HG02678 (cell line): ENCODE measurements at regions not wholly inside any gene's neighbourhood (a gene's known extent, or its start where the extent isn't known, plus 50 kb on each side); places are given as distances from the start of the nearest gene placed in this dataset.
A peak's percentile ranks its signal among the peaks of the same experiment; 100 is the strongest.
"Not testable (repeated sequence)": the region's sequence is repeated elsewhere in the genome, so short reads cannot be mapped to it uniquely, and the experiment has no call there.

Experiments used
- ATAC-seq: cut with Tn5 transposase; IDR thresholded peaks from one replicate; pipeline ENCODE4 v1.9.1; 2021; ENCODE audit warnings: mild to moderate bottlenecking, moderate library complexity; ENCODE audit not compliant: unreplicated experiment

DNA sequence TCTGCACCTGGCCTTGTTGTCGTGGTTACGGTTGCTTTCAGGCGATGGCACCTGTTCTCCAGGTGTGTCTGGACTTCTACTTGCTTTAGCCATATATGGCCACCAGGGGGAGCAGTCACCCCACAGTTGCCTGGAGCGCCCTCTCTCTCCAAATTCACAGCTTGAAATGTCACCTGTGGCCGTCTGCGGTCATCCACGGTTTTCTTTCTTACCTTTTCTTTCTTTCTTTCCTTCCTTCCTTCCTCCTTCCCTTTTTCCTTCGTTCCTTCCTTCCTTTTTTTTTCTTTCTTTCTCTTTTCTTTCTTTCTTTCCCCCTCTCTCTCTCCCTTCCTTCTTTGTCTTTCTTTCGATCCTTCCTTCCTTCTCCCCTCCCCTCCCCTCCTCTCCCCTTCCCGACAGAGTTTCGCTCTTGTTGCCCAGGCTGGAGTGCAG is 150.5 kb upstream of the VKORC1L1 start:
- ATAC-seq, result peak; percentile 76

DNA sequence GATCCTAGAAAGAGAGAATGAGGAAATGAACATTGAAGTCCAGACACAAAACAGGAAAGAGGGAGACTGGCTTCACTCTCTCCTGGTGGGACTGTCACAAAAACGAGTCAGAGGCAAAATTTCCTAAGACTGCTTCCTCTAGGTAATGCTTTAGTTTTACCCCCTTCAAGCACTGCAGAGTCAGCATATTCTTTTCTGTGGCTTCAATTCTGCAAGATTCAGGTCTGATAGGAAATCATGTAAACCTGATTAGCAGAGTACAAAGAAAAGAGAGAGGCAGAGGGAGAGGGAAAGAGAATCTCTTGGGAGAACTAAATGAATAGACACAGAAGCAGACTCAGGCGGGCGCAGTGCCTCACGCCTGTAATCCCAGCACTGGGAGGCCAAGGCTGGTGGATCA is 145.7 kb upstream of the VKORC1L1 start:
- ATAC-seq, result not testable (repeated sequence)

DNA sequence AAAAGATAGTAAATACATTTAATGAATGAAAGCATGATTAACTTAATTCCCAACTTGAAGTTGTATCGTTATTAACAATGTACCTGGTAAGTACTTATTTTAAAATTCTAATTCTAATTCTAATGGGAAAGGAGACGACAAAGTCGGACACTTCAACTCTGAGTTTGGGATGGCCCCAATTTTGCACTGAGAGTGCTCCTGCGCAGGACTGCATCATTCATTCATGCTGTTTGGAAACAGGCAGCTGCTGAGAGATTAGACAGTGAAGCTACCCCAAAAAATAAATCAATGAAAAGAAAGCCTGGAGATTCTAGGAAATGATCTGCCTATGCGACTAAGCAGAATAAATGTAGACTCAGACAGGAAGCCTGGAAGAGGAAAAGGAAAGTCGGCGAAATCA is 141.7 kb upstream of the VKORC1L1 start:
- no peak for ATAC-seq

DNA sequence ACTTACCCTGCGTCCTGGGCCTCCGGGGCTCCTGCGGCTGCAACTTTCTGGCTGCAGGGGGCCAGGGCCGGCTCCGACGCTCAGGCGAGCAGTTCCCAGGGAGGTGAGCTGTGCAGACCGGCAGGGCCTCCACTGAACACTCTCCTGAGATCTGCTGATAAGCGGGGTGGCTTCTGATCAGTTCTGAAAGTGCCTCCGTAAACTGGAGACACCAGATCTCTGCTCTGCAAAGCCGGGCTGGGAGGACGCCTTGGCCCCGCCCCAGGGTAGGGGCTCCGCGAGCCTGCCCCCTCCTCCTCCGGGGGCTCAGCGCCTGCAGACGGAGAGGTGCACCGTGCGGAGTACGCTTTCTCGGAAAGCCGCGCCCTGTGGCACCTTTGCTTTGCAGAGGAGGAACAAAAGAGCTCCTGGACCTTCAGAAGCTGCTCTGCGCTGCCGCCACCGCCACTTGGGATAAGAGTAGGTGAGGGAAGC is 141.3 kb upstream of the VKORC1L1 start:
- ATAC-seq, result peak; percentile 75

DNA sequence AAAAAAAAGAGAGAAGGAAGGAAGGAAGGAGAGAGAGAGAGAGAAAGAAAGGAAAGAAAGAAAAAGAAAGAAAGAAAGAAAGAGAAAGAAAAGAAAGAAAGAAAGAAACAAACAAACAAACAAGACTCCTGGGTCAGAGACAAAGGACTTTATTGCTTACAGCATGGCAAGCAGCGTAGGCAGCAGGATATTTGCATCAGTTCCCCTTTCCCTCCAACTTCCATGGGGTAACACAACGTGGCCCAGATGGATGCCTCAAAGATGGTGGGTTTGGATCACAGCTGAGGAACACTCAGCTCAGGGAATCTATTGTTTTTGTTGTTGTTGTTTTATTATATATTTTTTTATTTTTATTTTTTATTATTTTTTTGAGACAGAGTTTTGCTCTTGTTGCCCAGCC is 128.5 kb upstream of the VKORC1L1 start:
- ATAC-seq, result no peak

DNA sequence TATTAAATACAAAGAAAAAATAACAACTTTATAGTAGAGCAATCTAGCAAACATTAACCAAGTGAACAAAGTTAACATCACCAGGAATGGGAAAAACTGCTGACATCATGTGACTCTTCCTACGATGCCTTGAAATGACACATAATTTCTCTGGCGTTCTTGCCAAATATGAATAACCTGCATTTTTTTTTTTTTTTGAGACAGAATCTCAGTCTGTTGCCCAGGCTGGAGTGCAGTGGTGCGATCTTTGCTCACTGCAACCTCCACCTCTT is 126.5 kb upstream of the VKORC1L1 start:
- ATAC-seq, result no peak

DNA sequence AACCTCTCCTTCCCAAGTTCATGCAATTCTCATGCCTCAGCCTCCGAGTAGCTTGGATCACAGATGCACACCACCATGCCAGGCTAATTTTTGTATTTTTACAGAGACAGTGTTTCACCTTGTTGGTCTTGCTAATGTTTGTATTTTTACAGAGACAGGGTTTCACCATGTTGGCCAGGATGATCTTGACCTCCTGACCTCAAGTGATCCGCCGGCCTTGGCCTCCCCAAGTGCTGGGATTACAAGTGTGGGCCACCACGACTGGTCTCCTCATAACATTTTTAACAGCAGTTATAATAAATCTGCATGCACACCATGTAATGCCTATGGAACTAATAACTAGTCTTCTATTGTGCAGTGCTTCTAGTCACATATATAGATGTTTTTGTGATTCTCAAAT is 123.8 kb upstream of the VKORC1L1 start:
- no peak for ATAC-seq

DNA sequence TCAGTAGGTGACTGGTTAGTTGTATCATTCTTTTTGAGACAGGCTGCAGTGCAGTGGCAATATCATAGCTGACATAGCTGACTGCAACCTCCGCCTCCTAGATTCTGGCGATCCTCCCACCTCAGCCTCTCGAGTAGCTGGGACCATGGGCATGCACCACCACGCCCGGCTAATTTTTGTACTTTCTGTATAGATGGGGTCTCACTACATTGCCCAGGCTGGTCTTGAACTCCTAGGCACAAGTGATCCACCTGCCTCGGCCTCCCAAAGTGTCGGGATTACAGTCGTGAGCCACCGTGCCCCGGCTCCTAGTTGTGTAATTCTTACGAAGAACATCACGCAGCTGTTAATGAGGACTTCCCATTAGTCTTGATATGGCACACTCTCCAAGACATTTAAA is 123.4 kb upstream of the VKORC1L1 start:
- ATAC-seq, result no peak

DNA sequence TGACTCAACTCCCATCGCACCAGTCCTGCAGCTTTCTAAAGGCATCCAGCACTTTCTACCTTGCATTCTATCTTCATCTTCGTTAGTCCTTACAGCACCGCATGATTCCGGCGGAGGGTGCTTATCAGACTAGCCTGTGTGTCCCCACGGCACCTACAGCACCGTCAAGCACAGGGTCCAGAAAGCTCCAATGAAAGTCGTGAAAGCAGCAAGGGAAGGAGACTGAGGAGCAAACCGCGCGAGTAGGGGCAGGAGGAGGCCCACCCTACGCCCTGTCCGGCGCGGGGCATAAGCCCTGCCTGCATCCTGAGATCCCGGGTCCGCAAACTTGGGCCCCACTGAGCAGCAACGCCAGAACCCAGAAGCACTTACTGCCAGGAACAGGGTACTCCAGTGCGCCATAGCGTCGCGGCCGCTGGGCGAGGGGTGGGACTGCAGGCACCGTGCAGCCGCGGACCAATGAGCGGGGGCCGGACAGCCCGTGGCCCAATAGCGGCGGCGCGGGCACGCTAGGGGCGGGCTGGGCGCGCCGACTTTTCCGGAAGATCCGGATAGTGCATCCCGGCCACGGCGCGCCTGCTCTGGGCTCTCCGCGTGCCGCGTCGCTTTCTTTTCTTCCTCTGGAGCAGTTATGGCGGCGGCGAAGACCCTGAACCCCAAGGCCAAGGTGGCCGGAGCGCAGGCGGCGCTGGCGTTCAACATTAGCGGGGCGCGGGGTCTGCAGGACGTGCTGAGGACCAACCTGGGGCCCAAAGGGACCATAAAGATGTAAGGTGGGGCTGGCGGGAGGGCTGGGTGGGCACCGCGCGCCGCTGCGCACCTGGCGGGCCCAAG is 122.1 kb upstream of the VKORC1L1 start:
- ATAC-seq, result peak; percentile 99

DNA sequence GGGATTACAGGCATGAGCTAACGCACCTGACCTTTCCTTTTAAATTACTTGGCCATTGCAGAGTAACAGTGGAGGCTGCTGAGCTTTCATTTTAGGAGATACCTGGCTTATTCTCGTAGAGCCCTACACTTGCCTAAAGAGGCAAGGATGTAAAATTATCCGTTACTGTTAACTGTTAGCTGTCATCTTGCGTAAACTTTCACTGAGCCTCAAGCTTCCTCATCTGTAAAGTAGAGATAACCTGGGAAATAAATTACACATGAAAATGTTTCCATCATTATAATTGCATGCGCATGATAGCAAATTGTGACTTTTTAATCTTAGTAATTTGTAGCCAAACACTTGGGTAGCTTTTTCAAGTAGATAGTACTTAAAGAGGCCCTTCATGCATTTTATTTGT is 118.8 kb upstream of the VKORC1L1 start:
- not testable (repeated sequence) for ATAC-seq

DNA sequence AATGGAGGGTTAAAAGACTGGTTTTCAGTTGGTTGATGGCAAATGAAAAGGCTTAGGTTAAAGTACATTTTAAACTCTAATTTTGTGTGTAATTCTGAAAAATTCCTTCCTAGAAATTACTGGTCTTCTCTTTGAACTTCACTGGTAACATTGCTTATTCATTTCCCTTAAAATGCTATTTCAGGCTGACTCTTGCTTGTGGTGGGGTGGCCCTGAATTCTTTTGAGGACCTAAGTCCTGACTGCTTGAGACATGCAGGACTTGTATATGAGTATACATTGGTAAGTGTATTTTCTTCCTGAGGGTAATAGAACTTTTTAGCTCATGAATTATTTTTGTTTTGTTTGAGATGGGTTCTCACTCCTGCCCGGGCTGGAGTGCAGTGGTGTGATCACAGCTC is 113.9 kb upstream of the VKORC1L1 start:
- not testable (repeated sequence) for ATAC-seq

DNA sequence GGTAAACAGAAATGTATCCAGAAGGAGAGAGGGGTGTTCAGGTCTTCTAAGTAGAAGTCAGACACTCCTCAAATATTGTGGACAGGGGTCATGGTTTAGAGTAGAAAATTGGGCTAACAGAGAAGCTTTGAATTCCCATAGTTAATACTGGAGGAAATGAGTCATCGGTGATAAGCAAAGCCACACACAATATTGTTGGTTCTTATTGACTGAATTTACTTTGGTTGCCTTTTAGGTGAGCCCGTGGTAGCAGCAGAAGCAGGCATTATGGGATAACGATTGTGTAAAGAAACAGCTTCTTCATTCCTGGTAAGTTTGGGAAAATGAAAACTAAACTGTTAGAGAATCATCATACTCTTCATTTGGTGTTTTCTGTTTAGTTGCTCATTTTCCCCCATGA is 110.2 kb upstream of the VKORC1L1 start:
- not testable (repeated sequence) for ATAC-seq

DNA sequence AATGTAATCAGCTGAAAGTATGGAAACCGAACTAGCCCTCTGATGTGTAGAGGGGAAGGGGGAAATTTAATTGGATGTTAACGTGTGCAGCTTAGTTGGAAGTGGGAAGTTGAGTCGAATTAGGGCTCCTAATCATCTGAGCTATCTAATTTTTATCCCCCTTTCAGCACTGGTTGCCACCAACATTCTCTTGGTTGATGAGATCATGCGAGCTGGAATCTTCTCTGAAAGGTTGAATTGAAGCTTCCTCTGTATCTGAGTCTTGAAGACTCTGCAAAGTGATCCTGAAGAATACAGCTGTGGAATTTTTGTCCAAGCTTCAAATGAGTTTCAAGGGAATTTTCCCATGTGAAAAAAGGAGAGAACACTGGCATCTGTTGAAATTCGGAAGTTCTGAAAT is 109.8 kb upstream of the VKORC1L1 start:
- ATAC-seq, result not testable (repeated sequence)

DNA sequence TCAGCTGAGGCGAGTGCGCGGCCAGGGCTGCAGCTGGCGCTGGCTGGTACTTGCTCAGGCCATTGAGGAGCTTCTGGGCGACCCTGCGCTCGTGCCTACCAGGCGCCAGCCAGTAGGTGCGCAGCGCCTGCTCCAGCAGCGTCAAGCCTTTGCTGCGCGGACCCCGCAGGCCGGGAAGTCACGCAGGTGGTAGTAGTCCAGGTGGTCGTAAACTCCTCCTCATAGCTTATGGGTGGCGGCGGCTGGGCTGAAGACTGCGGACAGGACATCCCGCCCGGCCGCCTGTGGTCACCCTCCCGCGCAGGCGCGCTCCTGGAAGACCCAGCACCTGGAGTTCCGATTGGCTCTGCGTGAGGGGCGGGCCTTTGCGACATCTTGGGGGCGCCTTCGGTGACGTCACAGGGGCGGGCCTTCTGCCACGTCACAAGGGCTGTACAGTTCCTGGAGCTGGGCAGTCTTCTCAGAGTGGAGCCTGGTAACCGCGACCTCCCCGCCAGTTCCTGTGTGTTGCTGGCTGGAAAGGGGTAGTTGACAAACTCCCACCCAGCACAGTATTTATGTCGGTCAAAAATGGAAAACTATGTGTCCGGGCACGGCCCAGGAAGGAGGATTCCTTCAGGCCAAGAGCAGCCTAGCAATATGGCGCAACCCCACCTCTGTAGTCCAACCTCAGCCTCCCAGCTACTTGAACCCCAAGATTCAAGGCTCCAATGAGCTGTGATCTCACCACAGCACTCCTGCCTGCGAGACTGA is 102.2 kb upstream of the VKORC1L1 start:
- ATAC-seq, result peak; percentile 98

DNA sequence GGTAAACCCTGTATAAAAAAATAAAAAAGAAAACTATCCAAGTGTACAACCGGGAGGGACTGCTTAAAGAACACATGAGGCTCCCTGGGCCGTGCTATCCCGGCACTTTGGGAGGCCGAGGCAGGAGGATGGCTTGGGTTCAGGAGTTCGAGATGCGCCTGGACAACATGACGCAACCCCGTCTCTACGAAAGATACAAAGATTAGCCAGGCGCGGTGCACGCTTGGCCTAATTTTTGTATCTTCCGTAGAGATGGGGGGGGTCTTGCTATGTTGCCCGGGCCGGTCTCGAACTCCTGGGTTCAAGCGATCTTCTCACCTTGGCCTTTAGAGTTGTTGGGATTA is 101.7 kb upstream of the VKORC1L1 start:
- not testable (repeated sequence) for ATAC-seq

DNA sequence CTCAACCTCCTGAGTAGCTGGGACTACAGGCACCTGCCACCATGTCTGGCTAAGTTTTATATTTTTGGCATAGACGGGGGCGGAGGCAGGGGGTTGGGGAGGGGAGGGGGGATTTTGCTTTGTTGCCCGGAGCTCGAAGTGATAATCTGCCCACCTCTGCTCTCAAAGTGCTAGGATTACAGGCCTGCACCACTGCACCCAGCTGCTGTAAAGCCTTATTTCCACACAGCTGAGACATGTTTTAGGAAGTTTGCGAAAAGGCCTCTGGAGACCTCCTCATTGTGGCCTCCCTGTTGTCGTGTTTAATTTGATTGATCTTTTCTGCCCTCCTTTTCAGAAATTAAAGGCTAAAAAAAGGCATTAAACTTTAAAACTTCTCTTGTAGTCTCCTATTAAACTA is 96.2 kb upstream of the VKORC1L1 start:
- not testable (repeated sequence) for ATAC-seq

DNA sequence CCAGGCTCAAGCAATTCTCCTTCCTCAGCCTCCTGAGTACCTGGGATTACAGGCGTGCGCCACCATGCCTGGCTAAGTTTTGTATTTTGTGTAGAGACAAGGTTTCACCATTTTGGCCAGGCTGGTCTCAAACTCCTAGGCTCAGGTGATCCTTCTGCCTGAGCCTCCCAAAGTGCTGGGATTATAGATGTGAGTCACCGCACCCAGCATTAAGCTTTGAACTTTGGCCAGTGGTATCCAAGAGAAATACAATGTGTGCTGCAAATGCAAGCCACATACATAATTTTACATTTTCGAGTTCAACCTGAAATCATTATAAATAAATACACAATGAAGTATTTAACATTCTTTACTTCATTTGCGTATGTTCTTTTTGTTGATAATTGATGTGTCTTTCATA is 82.9 kb upstream of the VKORC1L1 start:
- not testable (repeated sequence) for ATAC-seq

DNA sequence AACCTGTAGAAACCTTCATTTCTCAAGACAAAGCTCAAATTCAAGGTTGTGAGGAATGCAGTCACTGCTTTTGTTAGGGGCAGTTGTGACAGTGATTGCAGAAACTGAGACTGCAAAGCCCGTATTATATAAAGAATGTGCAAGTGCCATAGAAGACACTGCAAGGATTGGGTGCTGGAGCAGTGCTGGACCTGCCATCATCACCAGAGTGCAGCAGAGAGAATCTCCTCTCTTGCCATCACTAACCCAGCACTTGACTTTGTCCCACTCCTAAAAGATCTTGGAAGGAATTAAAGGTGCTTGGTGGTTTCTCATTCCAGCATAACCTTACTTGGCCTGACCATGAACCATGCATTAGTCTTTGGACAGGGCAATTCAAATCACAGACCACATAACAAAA is 81.1 kb upstream of the VKORC1L1 start:
- ATAC-seq, result not testable (repeated sequence)

DNA sequence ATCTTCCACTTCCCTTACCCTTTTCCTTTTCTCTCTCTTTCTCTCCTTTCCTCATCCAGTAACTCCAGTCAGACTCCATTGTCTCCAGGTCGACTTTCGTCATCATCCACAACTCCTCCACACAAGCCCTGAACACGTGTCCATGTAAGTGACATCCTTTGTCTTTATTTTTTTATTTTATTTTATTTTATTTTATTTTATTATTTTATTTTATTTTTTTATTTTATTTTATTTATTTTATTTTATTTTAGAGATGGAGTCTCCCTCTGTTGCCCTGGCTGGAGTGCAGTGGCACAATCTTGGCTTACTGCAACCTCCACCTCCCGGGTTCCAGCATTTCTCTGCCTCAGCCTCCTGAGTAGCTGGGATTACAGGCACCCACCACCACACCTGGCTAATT is 80.1 kb upstream of the VKORC1L1 start:
- not testable (repeated sequence) for ATAC-seq

DNA sequence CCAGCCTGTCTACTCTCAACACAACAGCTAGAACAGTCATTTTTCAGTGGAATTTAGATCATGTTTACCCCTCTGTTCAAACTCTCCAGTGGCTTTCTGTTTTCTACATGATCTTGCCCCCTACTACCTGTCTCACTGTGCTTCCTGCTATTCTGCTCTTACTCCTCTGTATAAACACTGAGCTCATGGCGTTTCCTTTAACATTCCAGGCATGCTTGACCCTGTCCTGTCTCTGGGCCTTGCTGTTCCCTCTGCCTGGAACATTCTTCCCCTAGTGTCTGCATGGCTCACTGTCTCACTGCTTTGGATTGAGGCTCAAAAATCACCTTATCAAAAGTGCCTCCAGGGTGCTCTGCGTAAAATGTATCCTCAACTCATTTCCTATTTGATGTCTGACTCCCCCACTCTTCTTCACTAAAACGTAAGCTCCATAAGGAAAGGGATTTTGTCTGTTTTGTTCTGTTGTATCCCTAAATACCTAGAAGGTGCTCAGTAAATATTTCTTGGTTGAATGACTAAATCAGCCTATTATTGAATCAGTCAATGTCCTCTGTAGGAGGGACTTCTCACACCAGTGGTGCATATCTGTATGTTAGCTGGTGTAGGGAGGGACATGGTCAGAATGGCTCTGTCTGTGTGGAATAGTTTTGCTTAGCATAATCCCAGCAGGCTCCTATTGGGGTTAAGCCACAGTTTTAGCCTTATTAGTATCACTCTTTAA is 78.0 kb upstream of the VKORC1L1 start:
- ATAC-seq, result not testable (repeated sequence)

DNA sequence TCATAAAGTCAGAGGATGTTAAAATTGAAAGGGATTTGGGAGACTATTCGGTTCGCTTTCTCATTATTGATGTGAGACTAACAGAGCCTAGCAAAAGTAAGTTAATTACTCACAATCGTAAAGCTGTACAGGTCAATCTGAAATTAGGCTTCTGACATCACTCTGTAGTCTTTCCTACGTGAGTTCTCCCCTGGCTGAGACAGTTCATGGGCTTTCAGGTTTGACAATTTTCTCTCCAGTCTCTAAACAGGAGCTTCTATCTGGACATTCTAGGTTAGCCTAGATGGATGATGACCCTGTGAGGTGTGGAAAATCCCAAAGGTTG is 77.5 kb upstream of the VKORC1L1 start:
- ATAC-seq, result not testable (repeated sequence)

DNA sequence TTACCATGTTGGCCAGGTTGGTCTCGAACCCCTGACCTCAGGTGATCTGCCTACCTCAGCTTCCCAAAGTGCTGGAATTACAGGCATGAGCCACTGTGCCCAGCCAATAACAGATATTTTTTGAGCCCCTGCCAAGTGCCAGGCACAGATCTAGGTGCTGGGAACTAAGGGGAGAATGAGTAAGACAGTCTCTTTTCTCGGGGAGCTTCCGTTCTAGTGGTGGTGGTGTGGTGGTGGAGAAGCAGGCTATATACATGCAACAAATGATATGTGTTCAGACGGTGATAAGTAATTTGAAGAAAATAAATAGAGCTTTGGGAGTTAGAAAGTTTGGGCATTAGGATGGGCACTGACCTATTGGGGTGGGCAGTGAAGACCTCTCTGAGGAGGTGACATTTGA is 76.7 kb upstream of the VKORC1L1 start:
- ATAC-seq, result no peak
